ENCODE measurements at regions not wholly inside any gene's neighbourhood (a gene's known extent, or its start where the extent isn't known, plus 50 kb on each side); places are given as distances from the start of the nearest gene placed in this dataset.

GRCh38 chr13:103350147-103350546 is 283.9 kb upstream of the SLC10A2 start:
- TF ChIP-seq GATA2 (IDR thresholded peaks at IDR 0.05; ENCODE audit: low read depth, low read length), result no peak
- TF ChIP-seq GATA3 (IDR thresholded peaks at IDR 0.05; ENCODE audit: low read depth, low read length), result no peak

- TF ChIP-seq GATA3 (IDR thresholded peaks at IDR 0.05; ENCODE audit: low read depth, low read length) (no peak), GATA2 (IDR thresholded peaks at IDR 0.05; ENCODE audit: low read depth, low read length) (no peak)
These were observed 283.2 kb upstream of the SLC10A2 start for GRCh38 chr13:103349211-103349980.

- TF ChIP-seq GATA3 (IDR thresholded peaks at IDR 0.05; ENCODE audit: low read depth, low read length) (peak; percentile 81), GATA2 (IDR thresholded peaks at IDR 0.05; ENCODE audit: low read depth, low read length) (peak; percentile 75)
These were observed 269.0 kb upstream of the SLC10A2 start for GRCh38 chr13:103335241-103335640.

- TF ChIP-seq GATA3 (IDR thresholded peaks at IDR 0.05; ENCODE audit: low read depth, low read length), result no peak
- TF ChIP-seq GATA2 (IDR thresholded peaks at IDR 0.05; ENCODE audit: low read depth, low read length), result no peak
These were observed 265.7 kb upstream of the SLC10A2 start for GRCh38 chr13:103331924-103332323.

- TF ChIP-seq GATA3 (IDR thresholded peaks at IDR 0.05; ENCODE audit: low read depth, low read length) (no peak), GATA2 (IDR thresholded peaks at IDR 0.05; ENCODE audit: low read depth, low read length) (no peak)
These were observed 262.7 kb upstream of the SLC10A2 start for GRCh38 chr13:103328899-103329298.

GRCh38 chr13:103326326-103326725 is 260.1 kb upstream of the SLC10A2 start:
- TF ChIP-seq GATA3 (IDR thresholded peaks at IDR 0.05; ENCODE audit: low read depth, low read length), result no peak
- no peak for TF ChIP-seq GATA2 (IDR thresholded peaks at IDR 0.05; ENCODE audit: low read depth, low read length)

GRCh38 chr13:103325672-103326071 is 259.5 kb upstream of the SLC10A2 start:
- no peak for TF ChIP-seq GATA2 (IDR thresholded peaks at IDR 0.05; ENCODE audit: low read depth, low read length)
- TF ChIP-seq GATA3 (IDR thresholded peaks at IDR 0.05; ENCODE audit: low read depth, low read length), result no peak

GRCh38 chr13:103324641-103325040 is 258.4 kb upstream of the SLC10A2 start:
- no peak for TF ChIP-seq GATA3 (IDR thresholded peaks at IDR 0.05; ENCODE audit: low read depth, low read length)

- no peak for TF ChIP-seq GATA3 (IDR thresholded peaks at IDR 0.05; ENCODE audit: low read depth, low read length)
- TF ChIP-seq GATA2 (IDR thresholded peaks at IDR 0.05; ENCODE audit: low read depth, low read length), result no peak
These were observed 249.5 kb upstream of the SLC10A2 start for GRCh38 chr13:103315711-103316110.

GRCh38 chr13:103312467-103312866 is 246.2 kb upstream of the SLC10A2 start:
- no peak for TF ChIP-seq GATA3 (IDR thresholded peaks at IDR 0.05; ENCODE audit: low read depth, low read length)
- TF ChIP-seq GATA2 (IDR thresholded peaks at IDR 0.05; ENCODE audit: low read depth, low read length), result no peak

- TF ChIP-seq GATA2 (IDR thresholded peaks at IDR 0.05; ENCODE audit: low read depth, low read length) (no peak), GATA3 (IDR thresholded peaks at IDR 0.05; ENCODE audit: low read depth, low read length) (no peak)
These were observed 242.4 kb upstream of the SLC10A2 start for GRCh38 chr13:103308667-103309066.

- TF ChIP-seq GATA3 (IDR thresholded peaks at IDR 0.05; ENCODE audit: low read depth, low read length), result no peak
- TF ChIP-seq GATA2 (IDR thresholded peaks at IDR 0.05; ENCODE audit: low read depth, low read length), result no peak
These were observed 239.9 kb upstream of the SLC10A2 start for GRCh38 chr13:103306163-103306562.

GRCh38 chr13:103303078-103303651 is 236.9 kb upstream of the SLC10A2 start:
- peak; percentile 8; the same call in 1 of the 2 replicates for TF ChIP-seq GATA3 (IDR thresholded peaks at IDR 0.05; ENCODE audit: low read depth, low read length)
- TF ChIP-seq GATA2 (IDR thresholded peaks at IDR 0.05; ENCODE audit: low read depth, low read length), result peak; percentile 25; the same call in 1 of the 2 replicates

GRCh38 chr13:103302676-103303075 is 236.5 kb upstream of the SLC10A2 start:
- TF ChIP-seq GATA2 (IDR thresholded peaks at IDR 0.05; ENCODE audit: low read depth, low read length) (no peak), GATA3 (IDR thresholded peaks at IDR 0.05; ENCODE audit: low read depth, low read length) (no peak)

GRCh38 chr13:103299079-103299478 is 232.9 kb upstream of the SLC10A2 start:
- TF ChIP-seq GATA2 (IDR thresholded peaks at IDR 0.05; ENCODE audit: low read depth, low read length), result no peak
- no peak for TF ChIP-seq GATA3 (IDR thresholded peaks at IDR 0.05; ENCODE audit: low read depth, low read length)

All from SH-SY5Y (cell line).